ENCODE measurements at regions not wholly inside any gene's neighbourhood (a gene's known extent, or its start where the extent isn't known, plus 50 kb on each side); places are given as distances from the start of the nearest gene placed in this dataset.
"Not testable (repeated sequence)": the region's sequence is repeated elsewhere in the genome, so short reads cannot be mapped to it uniquely, and the experiment has no call there.

- FAIRE-seq, result not testable (repeated sequence)
Measured at GRCh38 chr10:109729895-109730294, 193.4 kb downstream of the XPNPEP1 start.

DNA sequence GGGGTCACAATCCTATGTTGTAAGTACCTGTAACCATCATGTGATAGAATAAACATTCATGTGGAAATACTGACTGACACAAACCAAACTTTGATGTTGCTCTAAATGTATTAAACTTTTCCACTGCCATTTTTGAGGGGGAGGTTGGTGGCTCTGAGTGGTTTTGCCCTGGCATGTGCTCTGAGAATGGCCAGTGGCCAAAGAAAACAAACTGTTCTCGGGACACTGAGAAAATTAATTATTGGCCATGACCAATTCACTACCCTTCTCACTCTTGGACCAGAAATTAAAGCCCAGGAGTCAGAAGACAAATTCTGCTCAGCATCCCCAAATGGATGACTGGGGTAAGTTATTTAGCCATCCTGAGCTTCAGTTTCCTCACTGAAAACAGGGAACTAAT lies 195.9 kb downstream of the XPNPEP1 start:
- no peak for FAIRE-seq

DNA sequence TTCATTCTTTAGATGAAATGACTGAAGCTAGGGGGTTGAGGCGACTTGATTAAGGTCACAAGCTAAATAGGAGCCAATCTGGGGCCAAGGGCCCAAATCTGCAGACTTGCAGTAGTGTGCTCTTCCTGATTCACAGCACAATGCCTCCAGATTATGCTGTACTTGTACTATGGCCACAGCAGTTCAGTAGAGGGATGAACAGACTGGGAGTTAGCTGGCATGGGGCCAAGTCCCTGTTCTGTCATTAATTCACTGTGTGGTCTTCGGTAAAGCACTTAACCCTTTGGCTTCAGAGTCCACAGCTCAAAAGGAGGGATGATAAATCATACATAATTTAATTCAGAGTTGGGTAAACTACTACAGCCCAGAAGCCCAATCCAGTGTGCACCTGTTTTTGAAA lies 196.8 kb downstream of the XPNPEP1 start:
- FAIRE-seq, result no peak

DNA sequence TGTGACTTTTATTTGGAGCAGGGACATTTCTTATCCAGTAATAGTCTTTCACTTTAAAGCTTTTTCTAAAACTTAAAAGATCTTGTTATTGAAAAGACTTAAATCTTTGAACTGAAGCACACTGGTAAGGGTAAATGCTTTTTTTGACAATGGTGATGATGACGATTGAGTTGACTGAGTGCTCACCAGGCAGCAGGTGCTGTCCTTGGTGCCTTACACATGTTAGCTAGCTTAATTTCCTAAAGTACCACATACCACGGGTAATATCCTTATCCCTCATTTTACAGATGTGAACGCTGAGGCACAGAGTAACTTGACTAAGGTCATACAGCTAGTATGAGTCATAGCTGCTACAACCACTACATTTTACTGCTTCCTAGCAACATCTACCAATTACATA lies 200.0 kb downstream of the XPNPEP1 start:
- FAIRE-seq, result no peak

DNA sequence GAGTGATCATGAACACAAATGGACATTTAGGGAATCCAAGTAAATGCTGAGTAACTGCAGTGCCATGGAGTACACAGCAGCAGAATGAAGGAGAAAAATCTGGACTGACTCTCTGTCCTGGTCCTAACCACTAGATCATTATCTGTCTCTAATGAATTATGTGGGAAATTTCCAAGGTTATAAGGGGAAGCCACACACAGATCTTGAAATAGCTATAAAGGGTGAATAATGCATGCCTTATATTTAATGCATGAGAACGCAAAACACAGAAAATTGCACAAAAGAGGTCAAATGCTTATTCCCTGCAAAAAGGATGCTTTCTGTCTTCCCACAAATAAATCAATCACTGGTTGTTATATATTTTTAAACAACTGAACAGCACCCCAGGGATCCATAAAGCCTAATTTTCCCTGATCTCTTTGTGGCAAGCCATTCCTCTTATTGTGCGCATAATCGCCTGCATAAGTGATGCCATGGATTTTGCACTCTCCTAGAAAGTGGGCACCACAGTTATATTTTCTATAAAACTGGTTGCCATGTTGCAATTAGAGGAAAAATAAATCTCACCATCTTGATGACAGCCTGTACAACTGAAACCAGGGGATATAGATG lies 201.8 kb downstream of the XPNPEP1 start:
- FAIRE-seq, result no peak

- FAIRE-seq, result no peak
Measured at GRCh38 chr10:109706026-109706560, 217.2 kb downstream of the XPNPEP1 start.

- FAIRE-seq, result no peak
Measured at GRCh38 chr10:109701633-109702215, 221.6 kb downstream of the XPNPEP1 start.

- FAIRE-seq, result no peak
Measured at GRCh38 chr10:109698882-109699664, 224.2 kb downstream of the XPNPEP1 start.

GRCh38 chr10:109698086-109698485 lies 225.2 kb downstream of the XPNPEP1 start:
- no peak for FAIRE-seq

- FAIRE-seq, result no peak
Measured at GRCh38 chr10:109696981-109697775, 226.1 kb downstream of the XPNPEP1 start.

DNA sequence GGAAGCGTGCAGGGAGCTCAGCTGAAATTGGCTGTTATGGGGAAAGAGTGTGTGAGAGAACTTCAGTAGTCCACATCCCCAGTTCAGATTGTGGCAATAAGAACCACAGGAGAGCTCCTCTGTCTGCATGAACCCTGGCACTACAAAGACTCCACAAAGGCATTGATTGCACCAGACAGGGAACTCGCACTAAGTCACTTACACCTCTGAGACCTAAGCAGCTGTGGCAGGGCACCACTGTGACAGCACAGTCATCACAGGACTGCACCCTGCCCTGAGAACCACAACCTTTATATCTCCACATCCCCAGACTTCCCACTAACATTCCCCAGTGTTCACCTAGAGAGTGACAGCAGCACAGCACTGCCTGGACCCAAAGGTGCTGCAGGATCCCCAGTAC lies 226.8 kb downstream of the XPNPEP1 start:
- FAIRE-seq, result no peak

- no peak for FAIRE-seq
Measured at GRCh38 chr10:109695988-109696387, 227.3 kb downstream of the XPNPEP1 start.

GRCh38 chr10:109689785-109690184 lies 233.5 kb downstream of the XPNPEP1 start:
- FAIRE-seq, result no peak

DNA sequence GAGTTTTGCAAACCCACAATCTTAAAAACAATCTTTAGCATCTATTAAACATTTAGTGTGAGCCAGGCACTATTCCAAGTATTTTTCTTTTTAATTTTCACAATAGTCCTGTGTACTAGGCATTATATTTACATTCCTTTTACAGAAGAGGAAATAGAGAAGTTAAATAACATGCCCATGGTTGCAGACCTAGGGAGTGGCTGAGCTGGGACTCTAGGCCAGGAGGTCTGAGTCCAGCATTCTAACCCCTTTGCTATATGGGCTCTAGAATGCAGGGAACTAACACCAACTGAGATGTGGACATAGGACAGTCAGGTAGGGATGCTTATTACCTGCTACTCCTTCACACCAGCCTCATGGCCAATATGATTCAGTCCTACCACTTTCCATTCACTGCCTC lies 243.8 kb downstream of the XPNPEP1 start:
- FAIRE-seq, result no peak

GRCh38 chr10:109678857-109679256 lies 244.5 kb downstream of the XPNPEP1 start:
- no peak for FAIRE-seq

DNA sequence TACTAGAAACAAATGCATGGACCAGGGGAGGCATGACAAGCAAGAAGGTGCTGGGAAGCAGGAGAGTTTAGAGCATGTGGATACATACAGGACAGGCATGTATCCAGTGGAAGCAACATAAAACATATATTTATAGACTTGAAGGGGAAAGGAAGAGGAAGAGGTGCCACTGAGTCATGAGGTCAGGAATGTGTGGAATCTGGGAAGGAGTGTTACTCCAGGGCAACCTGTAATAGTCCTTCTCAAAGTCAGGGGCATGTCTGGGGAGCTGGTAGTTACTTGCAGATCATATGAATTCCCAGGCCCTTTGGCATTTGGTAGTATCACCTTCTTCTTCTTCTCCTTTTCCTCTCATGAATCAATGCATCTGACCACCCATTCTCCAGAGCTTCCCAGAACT lies 246.6 kb downstream of the XPNPEP1 start:
- no peak for FAIRE-seq

DNA sequence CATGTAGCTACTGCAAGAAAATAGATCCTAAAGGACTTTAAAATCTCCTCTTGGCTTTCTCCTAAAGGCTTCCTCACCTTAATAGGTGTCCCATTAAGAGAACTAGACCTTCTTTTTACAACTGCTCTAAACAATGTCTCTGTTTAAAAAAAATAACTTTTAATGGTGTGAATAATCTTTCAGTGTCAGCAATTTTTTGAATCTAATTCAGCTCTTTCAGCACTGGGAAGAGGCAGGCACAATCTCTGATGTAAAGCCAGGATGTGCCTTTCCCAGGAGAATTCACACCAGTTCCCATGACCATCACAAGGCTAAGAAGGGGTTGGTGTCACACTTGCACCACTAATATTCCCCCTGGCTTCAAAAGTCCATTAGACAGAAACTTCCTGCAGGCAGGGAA lies 254.6 kb downstream of the XPNPEP1 start:
- no peak for FAIRE-seq

DNA sequence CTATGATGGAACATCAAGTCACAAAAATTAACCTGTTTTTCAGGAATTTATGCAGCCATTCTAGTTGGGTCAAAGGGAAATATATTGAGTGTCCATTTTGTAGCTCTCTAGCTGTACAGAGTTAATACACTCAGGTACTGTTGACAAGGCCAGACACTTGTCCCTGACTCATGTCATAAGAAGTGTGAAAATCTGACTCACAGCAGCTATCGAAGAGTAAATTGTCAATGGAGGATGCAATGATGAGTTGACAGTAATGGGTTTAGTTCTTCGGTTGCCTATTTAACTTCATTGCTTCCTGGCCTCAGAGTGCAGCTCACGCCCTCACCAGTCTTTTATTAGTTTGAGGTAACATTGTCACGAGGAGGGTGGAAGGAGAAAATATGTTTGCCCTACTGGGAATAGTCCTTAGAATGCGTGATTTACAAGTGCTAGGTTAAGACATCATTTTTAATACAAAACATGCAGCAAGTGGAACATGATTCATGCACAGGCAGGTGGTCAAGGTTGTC lies 255.1 kb downstream of the XPNPEP1 start:
- FAIRE-seq, result no peak

DNA sequence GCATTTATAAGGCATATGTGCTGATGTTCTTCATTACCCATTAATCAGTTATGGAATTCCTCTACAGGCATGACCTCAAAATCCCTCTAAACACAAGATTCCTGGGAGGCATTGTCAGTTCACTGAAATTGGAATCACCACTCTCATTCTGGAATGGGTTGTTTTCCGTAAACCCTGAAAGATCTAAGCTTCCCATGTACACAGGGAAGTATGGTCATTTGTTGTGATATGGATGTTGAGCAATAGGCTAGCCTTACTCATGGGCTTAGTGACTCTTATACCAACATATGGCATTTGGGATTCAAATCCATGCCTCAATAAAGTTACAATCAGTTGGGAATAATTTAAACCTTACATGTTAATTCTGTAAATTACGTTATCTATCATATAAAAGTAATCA lies 258.0 kb downstream of the XPNPEP1 start:
- no peak for FAIRE-seq

GRCh38 chr10:109664554-109664953 lies 258.8 kb downstream of the XPNPEP1 start:
- FAIRE-seq, result no peak

DNA sequence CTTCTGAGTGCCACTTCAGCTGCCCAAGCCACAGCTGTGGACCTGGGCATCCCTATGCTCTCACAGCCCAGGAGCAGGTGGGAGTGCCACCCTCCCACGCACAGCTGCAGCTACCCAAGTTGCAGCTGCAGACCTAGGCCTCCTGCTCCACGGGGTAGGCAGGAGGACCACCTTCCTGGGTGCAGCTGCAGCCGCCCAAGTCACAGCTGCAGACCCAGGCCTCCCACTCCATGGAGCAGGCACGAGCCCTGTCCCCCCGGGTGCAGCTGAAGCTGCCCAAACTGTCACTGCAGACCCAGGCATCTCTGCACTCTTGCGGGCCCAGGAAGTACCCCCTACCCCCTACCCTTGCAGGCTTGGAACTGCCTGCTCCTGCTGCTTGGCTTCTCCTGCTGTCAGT lies 260.2 kb downstream of the XPNPEP1 start:
- FAIRE-seq, result no peak

DNA sequence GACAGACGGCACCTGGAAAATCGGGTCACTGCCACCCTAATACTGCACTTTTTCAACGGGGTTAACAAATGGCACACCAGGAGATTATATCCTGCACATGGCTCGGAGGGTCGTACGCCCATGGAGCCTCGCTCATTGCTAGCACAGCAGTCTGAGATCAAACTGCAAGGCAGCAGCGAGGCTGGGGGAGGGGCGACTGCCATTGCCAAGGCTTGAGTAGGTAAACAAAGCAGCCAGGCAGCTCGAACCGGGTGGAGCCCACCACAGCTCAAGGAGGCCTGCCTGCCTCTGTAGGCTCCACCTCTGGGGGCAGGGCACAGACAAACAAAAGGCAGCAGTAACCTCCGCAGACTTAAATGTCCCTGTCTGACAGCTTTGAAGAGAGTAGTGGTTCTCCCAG lies 270.7 kb downstream of the XPNPEP1 start:
- FAIRE-seq, result not testable (repeated sequence)

DNA sequence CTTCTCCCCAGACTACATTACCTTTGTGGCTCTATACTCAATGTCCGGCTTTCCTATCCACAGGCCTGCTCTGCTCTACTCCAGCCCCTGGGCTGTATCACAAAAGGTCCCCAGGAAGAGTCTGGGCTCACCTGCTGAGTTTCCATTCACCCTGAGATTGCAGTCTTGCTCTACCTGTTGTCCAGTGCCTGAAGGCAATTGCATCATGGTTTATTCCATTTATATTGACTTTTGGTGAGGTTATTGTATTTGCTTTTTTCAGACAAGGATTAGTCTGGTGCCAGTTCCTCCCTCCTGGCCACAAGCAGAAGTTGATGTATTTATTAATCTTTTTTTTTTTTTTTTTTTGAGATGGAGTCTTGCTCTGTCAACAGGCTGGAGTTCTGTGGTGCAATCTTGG lies 273.1 kb downstream of the XPNPEP1 start:
- no peak for FAIRE-seq

All from colon (tissue), 2 donors.